Fibroblast of lung (primary cell): ENCODE measurements at regions not wholly inside any gene's neighbourhood (a gene's known extent, or its start where the extent isn't known, plus 50 kb on each side); places are given as distances from the start of the nearest gene placed in this dataset.

Source experiments
- DNase-seq, 2 donors: peaks; one replicate each; pipeline versions ENCODE4 v3.0.0 to v3.0.0-alpha.2; 2010; ENCODE audit warnings: low read depth in 2 of 2
- H2AFZ ChIP-seq: 2 replicates; pipeline ENCODE4 v1.5.1; 2012; ENCODE audit warnings: low read length, control low read depth, inconsistent platforms
- H3K27ac ChIP-seq: 2 replicates; pipeline ENCODE4 v1.5.1; 2011; ENCODE audit warnings: low read length, control low read depth; ENCODE audit not compliant: insufficient read depth
- H3K27me3 ChIP-seq: 2 replicates; pipeline ENCODE4 v1.5.1; 2011; ENCODE audit warnings: mild to moderate bottlenecking, low read length; ENCODE audit not compliant: control insufficient read depth, insufficient read depth
- H3K36me3 ChIP-seq: 2 replicates; pipeline ENCODE4 v1.5.1; 2011; ENCODE audit warnings: low read length; ENCODE audit not compliant: control insufficient read depth, insufficient read depth
- H3K4me1 ChIP-seq: 2 replicates; pipeline ENCODE4 v1.5.1; 2011; ENCODE audit warnings: low read length; ENCODE audit not compliant: control insufficient read depth, insufficient read depth; ENCODE audit errors: extremely low read depth
- H3K4me2 ChIP-seq: 2 replicates; pipeline ENCODE4 v1.5.1; 2011; ENCODE audit warnings: low read length, control low read depth; ENCODE audit not compliant: insufficient read depth; ENCODE audit errors: extremely low read depth
- H3K4me3 ChIP-seq, 4 experiments: fragments of 200-600 bp in 1 of 4; sonication (generic) in 1 of 4; replicated peaks in 1 of 4; 2 replicates each; pipeline ENCODE4 v1.5.1; 2011 to 2016; ENCODE audit warnings: low read length in 4 of 4, low read depth in 3 of 4, mild to moderate bottlenecking in 3 of 4, control low read depth in 2 of 4, inconsistent platforms in 1 of 4, mixed read lengths in 1 of 4; ENCODE audit not compliant: insufficient read depth in 1 of 4; ENCODE audit errors: control extremely low read depth in 1 of 4
- H3K79me2 ChIP-seq: 2 replicates; pipeline ENCODE4 v1.5.1; 2012; ENCODE audit warnings: mild to moderate bottlenecking, low read length, inconsistent platforms; ENCODE audit not compliant: control insufficient read depth, insufficient read depth
- H3K9ac ChIP-seq: 2 replicates; pipeline ENCODE4 v1.5.1; 2011; ENCODE audit warnings: mild to moderate bottlenecking, low read length, control low read depth; ENCODE audit not compliant: insufficient read depth
- H3K9me3 ChIP-seq: 2 replicates; pipeline ENCODE4 v1.5.1; 2012; ENCODE audit warnings: low read depth, low read length; ENCODE audit not compliant: control insufficient read depth, insufficient read depth
- H4K20me1 ChIP-seq: 2 replicates; pipeline ENCODE4 v1.5.1; 2011; ENCODE audit warnings: low read length; ENCODE audit not compliant: control insufficient read depth, insufficient read depth; ENCODE audit errors: extremely low read depth
- CTCF ChIP-seq, 2 donors: IDR thresholded peaks in 1 of 2; conservative IDR thresholded peaks in 1 of 2; 1 replicate in 1 of 2; 2 replicates in 1 of 2; pipeline ENCODE4 v1.5.1; 2011 to 2012; ENCODE audit warnings: low read length in 2 of 2, control low read depth in 1 of 2, inconsistent platforms in 1 of 2, low read depth in 1 of 2, mild to moderate bottlenecking in 1 of 2
- EZH2 ChIP-seq: IDR thresholded peaks from 2 replicates; pipeline ENCODE4 v1.5.1; 2012; ENCODE audit warnings: low read length, control low read depth, mild to moderate bottlenecking; ENCODE audit errors: missing control alignments

GRCh38 chr3:182180654-182181385, 469.1 kb downstream of the SOX2 start:
- Histone ChIP-seq H3K9me3 (no peaks in the 10 kb centered on the region), H2AFZ (no peak overlapping the region), H3K27ac (no peak overlapping the region), H3K4me3 (no peak overlapping the region), H3K79me2 (no peaks in the 10 kb centered on the region), H3K36me3 (no peaks in the 10 kb centered on the region), H4K20me1 (no peaks in the 10 kb centered on the region), H3K27me3 (no peaks in the 10 kb centered on the region), H3K4me2 (no peak overlapping the region), H3K4me1 (no peaks in the 10 kb centered on the region), H3K9ac (no peak overlapping the region)
- TF ChIP-seq CTCF (conservative IDR thresholded peaks at IDR 0.05 in 1 of 2, IDR thresholded peaks at IDR 0.05 in 1 of 2; ENCODE audit: low read depth in 1 of 2, low read length in 2 of 2): no peak
- TF ChIP-seq EZH2: no peak
- DNase-seq: peak in 1 of 2 donors; percentile 13

DNA sequence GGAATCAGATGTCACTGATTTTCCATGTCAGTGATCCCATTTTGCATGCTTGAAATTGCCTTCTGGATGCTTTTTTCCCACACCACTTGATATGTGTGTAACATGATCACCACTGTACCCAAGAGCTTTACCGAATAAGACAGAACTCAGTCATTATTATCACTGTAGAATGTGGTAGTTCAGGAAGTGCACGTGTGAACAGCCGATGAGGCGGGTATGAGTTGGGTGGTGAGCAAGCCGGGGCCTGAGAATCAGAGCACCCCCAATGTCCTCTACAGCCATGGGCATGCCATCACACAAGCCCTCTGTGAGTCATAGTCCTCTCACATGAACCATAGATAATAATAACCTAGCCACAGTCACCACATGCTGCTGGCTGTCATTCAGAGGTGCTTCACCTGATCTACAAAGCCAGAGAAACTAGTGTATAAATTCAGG, 470.8 kb downstream of the SOX2 start:
- H2AFZ ChIP-seq: no peak overlapping the region
- no peak overlapping the region for H3K4me3 ChIP-seq
- no peak overlapping the region for H3K4me2 ChIP-seq
- TF ChIP-seq EZH2: no peak
- TF ChIP-seq CTCF (conservative IDR thresholded peaks at IDR 0.05 in 1 of 2, IDR thresholded peaks at IDR 0.05 in 1 of 2; ENCODE audit: low read depth in 1 of 2, low read length in 2 of 2): no peak
- H3K9ac ChIP-seq: no peak overlapping the region
- H3K9me3 ChIP-seq: no peaks in the 10 kb centered on the region
- no peaks in the 10 kb centered on the region for H3K79me2 ChIP-seq
- DNase-seq: peak in 1 of 2 donors; percentile 57
- H3K4me1 ChIP-seq: no peaks in the 10 kb centered on the region
- H3K27ac ChIP-seq: no peak overlapping the region
- H3K27me3 ChIP-seq: no peaks in the 10 kb centered on the region
- no peaks in the 10 kb centered on the region for H3K36me3 ChIP-seq
- no peaks in the 10 kb centered on the region for H4K20me1 ChIP-seq

DNA sequence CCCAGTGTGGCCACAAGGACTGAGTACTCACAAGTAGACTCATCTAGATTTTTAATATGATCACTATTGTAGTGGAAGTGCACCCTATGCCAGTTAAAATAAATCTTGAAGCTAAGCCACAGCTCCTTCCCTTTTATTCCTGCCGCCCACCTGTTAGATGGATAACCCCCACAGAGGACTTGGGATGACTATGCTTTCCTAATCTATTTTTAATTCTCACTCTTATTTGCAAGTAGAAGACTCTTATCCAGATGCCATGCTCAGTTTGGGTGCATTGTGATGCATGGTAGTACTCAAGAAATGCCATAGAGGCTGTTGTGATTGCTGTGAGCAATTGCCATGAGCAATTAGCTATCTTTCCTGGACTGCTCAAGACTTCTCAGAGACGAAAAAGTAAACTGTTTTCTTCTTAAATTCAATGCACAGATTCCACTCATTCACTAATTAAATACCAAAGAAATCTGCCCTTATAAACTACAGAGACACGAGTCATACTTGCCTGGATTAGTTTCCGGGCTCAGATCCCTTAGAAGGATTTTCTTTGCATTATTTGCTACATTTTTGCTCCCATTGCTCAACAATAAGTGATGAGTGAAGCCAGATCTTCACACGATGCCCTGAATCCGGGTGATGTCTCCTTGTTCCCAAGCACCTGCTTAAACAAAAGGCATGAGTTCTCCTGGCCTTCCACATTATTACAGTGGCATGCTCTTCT, 472.1 kb downstream of the SOX2 start:
- H3K9ac ChIP-seq: no peak overlapping the region
- no peak for DNase-seq
- H3K4me1 ChIP-seq: no peaks in the 10 kb centered on the region
- H3K9me3 ChIP-seq: no peaks in the 10 kb centered on the region
- H3K36me3 ChIP-seq: no peaks in the 10 kb centered on the region
- H3K79me2 ChIP-seq: no peaks in the 10 kb centered on the region
- no peak overlapping the region for H3K4me3 ChIP-seq
- H2AFZ ChIP-seq: no peak overlapping the region
- TF ChIP-seq CTCF (conservative IDR thresholded peaks at IDR 0.05 in 1 of 2, IDR thresholded peaks at IDR 0.05 in 1 of 2; ENCODE audit: low read depth in 1 of 2, low read length in 2 of 2): no peak
- no peak for TF ChIP-seq EZH2
- no peaks in the 10 kb centered on the region for H4K20me1 ChIP-seq
- no peak overlapping the region for H3K4me2 ChIP-seq
- H3K27ac ChIP-seq: no peak overlapping the region
- no peaks in the 10 kb centered on the region for H3K27me3 ChIP-seq
